ENCODE measurements at regions not wholly inside any gene's neighbourhood (a gene's known extent, or its start where the extent isn't known, plus 50 kb on each side); places are given as distances from the start of the nearest gene placed in this dataset.

DNA sequence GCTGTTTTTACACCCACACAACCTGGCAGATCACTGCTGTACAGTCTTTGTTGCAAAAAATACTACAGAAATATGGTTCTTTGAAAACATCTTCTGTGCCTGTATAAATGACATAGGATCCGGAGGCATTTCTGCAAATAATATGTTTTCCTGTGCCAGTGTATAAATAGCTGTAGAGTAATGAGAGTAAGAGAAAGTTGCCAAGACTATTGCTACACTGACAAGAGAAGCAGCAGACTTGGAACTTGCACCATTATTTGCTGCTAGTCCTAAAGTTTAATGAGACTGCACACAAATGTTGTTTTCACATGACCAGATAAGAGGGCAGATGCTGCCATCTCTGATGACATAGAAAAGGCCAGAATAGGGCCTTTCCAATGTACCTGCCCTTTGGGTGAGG lies 50.0 kb upstream of the DTNBP1 start:
- no peak for DNase-seq
